Right lobe of liver (tissue), 6 donors: ENCODE measurements at regions not wholly inside any gene's neighbourhood (a gene's known extent, or its start where the extent isn't known, plus 50 kb on each side); places are given as distances from the start of the nearest gene placed in this dataset.
"Not testable (repeated sequence)": the region's sequence is repeated elsewhere in the genome, so short reads cannot be mapped to it uniquely, and the experiment has no call there.

Experiments used
- ATAC-seq, 4 donors: fragments of 200-7000 bp; cut with Tn5 transposase; one replicate each; pipeline ENCODE4 v1.9.1; 2020; ENCODE audit warnings: mild to moderate bottlenecking in 4 of 4, moderate library complexity in 4 of 4
- DNase-seq, 3 donors: peaks; one replicate each; pipeline ENCODE4 v3.0.0-alpha.2; 2020
- H3K27ac ChIP-seq, 3 donors: fragments of 200-600 bp; one replicate each; pipeline ENCODE4 v1.8.0; 2022
- H3K27me3 ChIP-seq, 2 donors: fragments of 200-600 bp; one replicate each; pipeline ENCODE4 v1.8.0; 2022
- H3K36me3 ChIP-seq, 4 donors: fragments of 200-600 bp; sonication (generic) in 1 of 4; one replicate each; pipeline versions ENCODE4 v1.5.1 to v1.8.0; 2017 to 2022; ENCODE audit warnings: control low read depth in 1 of 4
- H3K4me1 ChIP-seq, 4 donors: fragments of 200-600 bp; sonication (generic) in 1 of 4; one replicate each; pipeline versions ENCODE4 v1.5.1 to v1.8.0; 2017 to 2022; ENCODE audit warnings: control low read depth in 1 of 4
- H3K4me3 ChIP-seq, 3 donors: fragments of 200-600 bp; one replicate each; pipeline ENCODE4 v1.8.0; 2022
- H3K9me3 ChIP-seq, 4 donors: fragments of 200-600 bp; sonication (generic) in 1 of 4; one replicate each; pipeline versions ENCODE4 v1.5.1 to v1.8.0; 2017 to 2022; ENCODE audit warnings: control low read depth in 1 of 4
- CTCF ChIP-seq, 4 donors: fragments of 200-600 bp in 3 of 4; fragments of 450-650 bp in 1 of 4; IDR thresholded peaks; one replicate each; pipeline versions ENCODE4 v1.5.1 to v1.8.0; 2016 to 2022; ENCODE audit warnings: antibody characterized with exemption in 4 of 4, mild to moderate bottlenecking in 2 of 4
- POLR2A ChIP-seq: fragments of 450-650 bp; IDR thresholded peaks from one replicate; pipeline ENCODE4 v1.6.1; 2017; ENCODE audit warnings: antibody characterized with exemption, mild to moderate bottlenecking
- WGBS: methylation state at CpG from one replicate; pipeline ENCODE4 v1.1.6; 2018; ENCODE audit warnings: low coverage, low lambda C conversion rate; ENCODE audit not compliant: insufficient coverage; ENCODE audit errors: missing lambda C conversion rate; 5-methylcytosine and 5-hydroxymethylcytosine counted together
- intact Hi-C, 2 donors: fragments of 100-400 bp; cut with DNase I; formaldehyde crosslinking; loops; one replicate each; pipeline versions ENCODE4 v1.11.2 to v1.14.1; 2022
- donor health status: DM: no; HTN: yes; CAD: no.
- donor health status: DM: no; HTN: no; CAD: no.
- donor health status: DM: no; HTN: no; CAD: no.
- donor health status: DM: no; HTN: yes; CAD: no.
- donor health status: DM: no; HTN: yes; CAD: no.

DNA sequence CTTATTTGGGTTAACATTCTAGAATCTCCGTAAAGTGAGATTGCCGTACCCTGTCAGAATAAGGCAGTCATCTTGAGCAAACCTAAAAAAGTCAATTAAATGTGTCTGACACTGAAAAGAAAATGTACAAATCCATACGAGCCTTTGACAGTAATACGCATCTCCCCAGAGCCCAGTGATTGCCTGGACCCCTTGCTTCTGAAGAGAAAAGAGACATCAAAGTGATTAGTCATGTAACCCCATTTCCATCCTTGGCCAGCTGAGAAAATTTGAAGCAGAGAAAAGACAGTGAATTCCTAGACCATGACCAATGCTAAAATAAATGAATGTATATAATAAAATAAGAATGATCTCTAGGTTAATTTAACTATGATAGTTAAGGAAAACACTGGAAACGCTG, 1499.4 kb downstream of the SUCLG1 start:
- no peak for DNase-seq
- H3K9me3 ChIP-seq: no peaks in the 10 kb centered on the region
- intact Hi-C loops: no loop called here

DNA sequence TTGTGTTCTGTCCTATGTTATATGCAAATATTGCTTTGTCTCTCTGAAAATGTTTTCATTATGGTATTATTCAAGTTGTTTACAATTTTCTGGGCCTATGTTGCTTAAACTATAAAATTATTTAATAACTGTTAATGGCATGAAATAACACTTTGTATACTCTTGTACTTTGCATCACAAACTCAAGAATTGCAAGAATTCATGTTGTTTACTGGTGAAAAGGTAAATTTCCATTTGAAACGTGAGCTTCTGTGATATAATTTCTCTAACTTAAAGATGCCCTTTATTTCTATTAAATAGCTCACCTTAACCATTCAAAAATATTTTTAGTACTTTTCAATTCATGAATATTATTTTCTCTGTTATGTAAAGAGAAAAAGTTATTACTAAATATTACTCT, 1504.2 kb downstream of the SUCLG1 start:
- DNase-seq (no peak), ATAC-seq (no peak)
- no peaks in the 10 kb centered on the region for H3K36me3 ChIP-seq
- no peak for TF ChIP-seq CTCF (IDR thresholded peaks at IDR 0.05)
- TF ChIP-seq POLR2A: no peak
- intact Hi-C loops: no loop called here
- H3K4me1 ChIP-seq: no peaks in the 10 kb centered on the region
- H3K9me3 ChIP-seq: no peaks in the 10 kb centered on the region
- H3K4me3 ChIP-seq: no peak overlapping the region
- no peak overlapping the region for H3K27ac ChIP-seq
- H3K27me3 ChIP-seq: no peaks in the 10 kb centered on the region
- 54% methylated on average over 1 of the region's 1 CpG for WGBS

More for the DNA sequence above, 1499.4 kb downstream of the SUCLG1 start:
- no peak overlapping the region for H3K27ac ChIP-seq
- ATAC-seq: no peak
- H3K27me3 ChIP-seq: no peaks in the 10 kb centered on the region
- no peak overlapping the region for H3K4me3 ChIP-seq
- H3K36me3 ChIP-seq: no peaks in the 10 kb centered on the region
- 69% methylated on average over 5 of the region's 5 CpGs for WGBS
- TF ChIP-seq CTCF (IDR thresholded peaks at IDR 0.05) (no peak), POLR2A (no peak)
- no peaks in the 10 kb centered on the region for H3K4me1 ChIP-seq

GRCh38 chr2:82939211-82939610, 1519.9 kb downstream of the SUCLG1 start:
- H3K4me1 ChIP-seq: no peaks in the 10 kb centered on the region
- intact Hi-C loops: no loop called here
- no peaks in the 10 kb centered on the region for H3K36me3 ChIP-seq
- no peaks in the 10 kb centered on the region for H3K9me3 ChIP-seq
- H3K4me3 ChIP-seq: no peak overlapping the region
- H3K27me3 ChIP-seq: no peaks in the 10 kb centered on the region
- no peak overlapping the region for H3K27ac ChIP-seq
- no peak for ATAC-seq
- TF ChIP-seq POLR2A: no peak
- TF ChIP-seq CTCF (IDR thresholded peaks at IDR 0.05): no peak
- no peak for DNase-seq
- WGBS: 92% methylated on average over 1 of the region's 1 CpG

DNA sequence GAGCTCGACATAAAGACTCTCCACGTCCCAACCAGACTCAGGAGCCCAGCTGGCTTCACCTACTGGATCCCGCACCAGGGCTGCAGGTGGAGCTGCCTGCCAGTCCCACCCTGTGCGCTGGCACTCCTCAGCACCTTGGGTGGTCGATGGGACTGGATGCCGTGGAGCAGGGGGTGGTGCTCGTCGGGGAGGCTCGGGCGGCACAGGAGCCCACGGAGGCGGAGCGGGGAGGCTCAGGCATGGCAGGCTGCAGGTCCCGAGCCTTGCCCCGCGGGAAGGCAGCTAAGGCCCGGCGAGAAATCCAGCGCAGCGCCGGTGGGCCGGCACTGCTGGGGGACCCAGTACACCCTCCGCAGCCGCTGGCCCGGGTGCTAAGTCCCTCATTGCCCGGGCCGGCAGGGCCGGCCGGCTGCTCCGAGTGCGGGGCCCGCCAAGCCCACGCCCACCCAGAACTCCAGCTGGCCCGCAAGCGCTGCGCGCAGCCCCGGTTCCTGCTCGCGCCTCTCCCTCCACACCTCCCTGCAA, 1520.7 kb downstream of the SUCLG1 start:
- H3K36me3 ChIP-seq, H3K4me3 ChIP-seq, H3K9me3 ChIP-seq, H3K27ac ChIP-seq, H3K4me1 ChIP-seq, ATAC-seq, intact Hi-C loops, H3K27me3 ChIP-seq: not testable (repeated sequence)
- 50% methylated on average over 1 of the region's 40 CpGs for WGBS
- DNase-seq: peak in 1 of 3 donors; percentile 39

DNA sequence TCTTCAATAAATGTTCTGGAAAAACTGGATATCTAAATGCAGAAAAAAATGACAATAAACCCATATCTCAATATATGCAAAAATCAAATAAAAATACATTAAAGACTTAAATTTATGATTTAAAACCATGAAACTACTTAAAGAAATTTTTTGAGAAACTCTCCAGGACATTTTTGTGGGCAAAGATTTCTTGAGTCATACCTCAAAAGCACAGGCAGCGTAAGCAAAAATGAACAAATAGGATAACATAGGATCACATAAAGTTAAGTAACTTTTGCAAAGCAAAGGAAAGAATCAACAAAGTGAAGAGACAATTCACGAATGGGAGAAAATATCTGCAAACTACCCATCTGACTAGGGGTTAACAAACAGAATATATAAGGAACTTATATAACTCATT, 1545.5 kb downstream of the SUCLG1 start:
- WGBS: 62% methylated on average over 2 of the region's 2 CpGs
- Histone ChIP-seq H3K36me3 (no peaks in the 10 kb centered on the region), H3K4me3 (no peak overlapping the region), H3K4me1 (no peaks in the 10 kb centered on the region), H3K27me3 (no peaks in the 10 kb centered on the region), H3K9me3 (no peaks in the 10 kb centered on the region), H3K27ac (no peak overlapping the region)
- no peak for DNase-seq
- TF ChIP-seq POLR2A: no peak
- TF ChIP-seq CTCF (IDR thresholded peaks at IDR 0.05): no peak
- no peak for ATAC-seq
- intact Hi-C loops: no loop called here
